Ishikawa (cell line): ENCODE measurements at regions not wholly inside any gene's neighbourhood (a gene's known extent, or its start where the extent isn't known, plus 50 kb on each side); places are given as distances from the start of the nearest gene placed in this dataset.
A peak's percentile ranks its signal among the peaks of the same experiment; 100 is the strongest.

ENCODE experiments used
- CEBPB ChIP-seq: IDR thresholded peaks from 2 replicates; pipeline ENCODE4 v1.6.1; 2012
- CREB1 ChIP-seq: IDR thresholded peaks from 2 replicates; pipeline ENCODE4 v1.6.1; 2012; ENCODE audit warnings: low read depth
- EGR1 ChIP-seq: IDR thresholded peaks from 2 replicates; pipeline ENCODE4 v1.6.1; 2012
- EP300 ChIP-seq: IDR thresholded peaks from 2 replicates; pipeline ENCODE4 v1.6.1; 2012; ENCODE audit warnings: borderline replicate concordance
- FOXM1 ChIP-seq: IDR thresholded peaks from 2 replicates; pipeline ENCODE4 v1.6.1; 2012; ENCODE audit warnings: low read depth, borderline replicate concordance
- NFIC ChIP-seq: IDR thresholded peaks from 2 replicates; pipeline ENCODE4 v1.6.1; 2012
- RAD21 ChIP-seq: IDR thresholded peaks from 2 replicates; pipeline ENCODE4 v1.6.1; 2012; ENCODE audit warnings: low read depth
- TAF1 ChIP-seq: IDR thresholded peaks from 2 replicates; pipeline ENCODE4 v1.6.1; 2012; ENCODE audit warnings: low read depth, mild to moderate bottlenecking
- TCF12 ChIP-seq: IDR thresholded peaks from 2 replicates; pipeline ENCODE4 v1.6.1; 2012; ENCODE audit warnings: low read depth
- TEAD4 ChIP-seq: IDR thresholded peaks from 2 replicates; pipeline ENCODE4 v1.6.1; 2012
- YY1 ChIP-seq: IDR thresholded peaks from 2 replicates; pipeline ENCODE4 v1.6.1; 2012; ENCODE audit warnings: low read depth
- ZBTB7A ChIP-seq: IDR thresholded peaks from 2 replicates; pipeline ENCODE4 v1.6.1; 2012; ENCODE audit warnings: low read depth
- TF ChIP-seq, protein P1 (sequence below): IDR thresholded peaks from 2 replicates; pipeline ENCODE4 v1.6.1; 2012; ENCODE audit warnings: low read depth, mild to moderate bottlenecking
- TF ChIP-seq, protein P2 (sequence below): IDR thresholded peaks from 2 replicates; pipeline ENCODE4 v1.6.1; 2012
- TF ChIP-seq, protein P3 (sequence below): IDR thresholded peaks from 2 replicates; pipeline ENCODE4 v1.6.1; 2012

- TF ChIP-seq EGR1 = no peak
- 0 out of 2 replicates have a peak, but pooled peaks have one; percentile 20 for TF ChIP-seq TEAD4
- TF ChIP-seq FOXM1 = peak; percentile 20; the same call in 1 of the 2 replicates
- TF ChIP-seq NFIC = peak; percentile 18; the same call in 1 of the 2 replicates
Observed at GRCh38 chr4:181968371-181968770, 274.8 kb upstream of the TENM3 start.

- TF ChIP-seq CEBPB (peak; percentile 44; the same call in 1 of the 2 replicates), EGR1 (no peak), CREB1 (no peak), TCF12 (no peak), NFIC (no peak)
- TF ChIP-seq, protein P1, sequence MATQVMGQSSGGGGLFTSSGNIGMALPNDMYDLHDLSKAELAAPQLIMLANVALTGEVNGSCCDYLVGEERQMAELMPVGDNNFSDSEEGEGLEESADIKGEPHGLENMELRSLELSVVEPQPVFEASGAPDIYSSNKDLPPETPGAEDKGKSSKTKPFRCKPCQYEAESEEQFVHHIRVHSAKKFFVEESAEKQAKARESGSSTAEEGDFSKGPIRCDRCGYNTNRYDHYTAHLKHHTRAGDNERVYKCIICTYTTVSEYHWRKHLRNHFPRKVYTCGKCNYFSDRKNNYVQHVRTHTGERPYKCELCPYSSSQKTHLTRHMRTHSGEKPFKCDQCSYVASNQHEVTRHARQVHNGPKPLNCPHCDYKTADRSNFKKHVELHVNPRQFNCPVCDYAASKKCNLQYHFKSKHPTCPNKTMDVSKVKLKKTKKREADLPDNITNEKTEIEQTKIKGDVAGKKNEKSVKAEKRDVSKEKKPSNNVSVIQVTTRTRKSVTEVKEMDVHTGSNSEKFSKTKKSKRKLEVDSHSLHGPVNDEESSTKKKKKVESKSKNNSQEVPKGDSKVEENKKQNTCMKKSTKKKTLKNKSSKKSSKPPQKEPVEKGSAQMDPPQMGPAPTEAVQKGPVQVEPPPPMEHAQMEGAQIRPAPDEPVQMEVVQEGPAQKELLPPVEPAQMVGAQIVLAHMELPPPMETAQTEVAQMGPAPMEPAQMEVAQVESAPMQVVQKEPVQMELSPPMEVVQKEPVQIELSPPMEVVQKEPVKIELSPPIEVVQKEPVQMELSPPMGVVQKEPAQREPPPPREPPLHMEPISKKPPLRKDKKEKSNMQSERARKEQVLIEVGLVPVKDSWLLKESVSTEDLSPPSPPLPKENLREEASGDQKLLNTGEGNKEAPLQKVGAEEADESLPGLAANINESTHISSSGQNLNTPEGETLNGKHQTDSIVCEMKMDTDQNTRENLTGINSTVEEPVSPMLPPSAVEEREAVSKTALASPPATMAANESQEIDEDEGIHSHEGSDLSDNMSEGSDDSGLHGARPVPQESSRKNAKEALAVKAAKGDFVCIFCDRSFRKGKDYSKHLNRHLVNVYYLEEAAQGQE = no peak
- TF ChIP-seq, protein P2, sequence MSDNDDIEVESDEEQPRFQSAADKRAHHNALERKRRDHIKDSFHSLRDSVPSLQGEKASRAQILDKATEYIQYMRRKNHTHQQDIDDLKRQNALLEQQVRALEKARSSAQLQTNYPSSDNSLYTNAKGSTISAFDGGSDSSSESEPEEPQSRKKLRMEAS = no peak
Observed at GRCh38 chr4:181969151-181969550, 274.1 kb upstream of the TENM3 start.

DNA sequence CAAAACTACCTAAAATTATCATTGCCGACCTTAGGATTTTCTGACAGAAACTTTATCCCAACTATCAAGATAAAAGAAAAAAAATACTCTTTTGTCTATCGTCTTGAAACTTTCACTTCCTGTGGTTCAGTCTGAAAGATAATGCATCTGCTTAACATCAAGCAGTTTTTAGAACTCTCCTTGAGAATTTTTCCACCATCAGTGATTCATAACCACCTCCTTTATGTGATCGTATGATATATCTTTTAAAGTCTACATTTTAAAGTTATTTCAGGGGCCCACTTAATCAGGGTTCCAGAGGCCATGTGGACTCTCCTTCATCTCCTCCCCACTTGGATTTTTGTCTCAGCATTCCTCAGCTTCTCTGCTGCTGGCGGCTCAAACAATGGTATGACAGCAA is 272.8 kb upstream of the TENM3 start:
- TF ChIP-seq TEAD4 (no peak), TAF1 (no peak), CREB1 (no peak), CEBPB (no peak), TCF12 (no peak)
- TF ChIP-seq, protein P3, sequence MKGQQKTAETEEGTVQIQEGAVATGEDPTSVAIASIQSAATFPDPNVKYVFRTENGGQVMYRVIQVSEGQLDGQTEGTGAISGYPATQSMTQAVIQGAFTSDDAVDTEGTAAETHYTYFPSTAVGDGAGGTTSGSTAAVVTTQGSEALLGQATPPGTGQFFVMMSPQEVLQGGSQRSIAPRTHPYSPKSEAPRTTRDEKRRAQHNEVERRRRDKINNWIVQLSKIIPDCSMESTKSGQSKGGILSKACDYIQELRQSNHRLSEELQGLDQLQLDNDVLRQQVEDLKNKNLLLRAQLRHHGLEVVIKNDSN = no peak

DNA sequence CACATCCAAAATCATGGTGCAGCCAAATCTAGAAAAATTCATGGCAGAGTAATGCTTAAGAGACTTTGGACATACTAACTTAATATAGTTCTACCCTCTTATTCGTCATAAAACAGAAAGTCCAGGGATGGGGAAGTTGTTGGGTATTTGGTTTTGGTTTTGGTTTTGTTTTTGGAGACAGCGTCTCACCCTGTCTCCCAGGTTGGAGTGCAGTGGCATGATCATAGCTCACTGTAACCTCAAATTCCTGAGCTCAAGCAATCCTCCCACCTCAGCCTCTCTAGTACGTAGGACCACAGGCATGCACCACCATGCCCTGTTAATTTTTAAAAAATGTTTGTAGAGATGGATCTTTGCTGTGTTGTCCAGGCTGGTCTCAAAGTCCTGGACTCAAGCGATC is 271.8 kb upstream of the TENM3 start:
- TF ChIP-seq NFIC = no peak
- TF ChIP-seq, protein P2 = no peak
- TF ChIP-seq TEAD4 = no peak
- no peak for TF ChIP-seq ZBTB7A
- no peak for TF ChIP-seq FOXM1
- no peak for TF ChIP-seq CREB1
- TF ChIP-seq CEBPB = no peak
- TF ChIP-seq TCF12 = no peak
- TF ChIP-seq, protein P1 = no peak
- TF ChIP-seq, protein P3 = no peak
- TF ChIP-seq TAF1 = no peak
- no peak for TF ChIP-seq RAD21
- TF ChIP-seq EP300 = no peak
- no peak for TF ChIP-seq EGR1
- TF ChIP-seq YY1 = no peak

GRCh38 chr4:181971973-181972372 is 271.2 kb upstream of the TENM3 start:
- TF ChIP-seq TEAD4 = no peak
- no peak for TF ChIP-seq TAF1
- TF ChIP-seq, protein P1 = no peak
- TF ChIP-seq, protein P2 = no peak
- no peak for TF ChIP-seq ZBTB7A
- TF ChIP-seq FOXM1 = no peak
- no peak for TF ChIP-seq TCF12
- TF ChIP-seq, protein P3 = no peak
- TF ChIP-seq CEBPB = no peak
